Suppressor macrophage treated with lipopolysaccharide for 4 hours (primary cell): ENCODE measurements at regions not wholly inside any gene's neighbourhood (a gene's known extent, or its start where the extent isn't known, plus 50 kb on each side); places are given as distances from the start of the nearest gene placed in this dataset.

ENCODE experiments used
- DNase-seq: peaks from one replicate; pipeline ENCODE4 v3.0.0-alpha.2; 2020

GRCh38 chr1:221900678-221901077 is 158.8 kb upstream of the DUSP10 start:
- no peak for DNase-seq

DNA sequence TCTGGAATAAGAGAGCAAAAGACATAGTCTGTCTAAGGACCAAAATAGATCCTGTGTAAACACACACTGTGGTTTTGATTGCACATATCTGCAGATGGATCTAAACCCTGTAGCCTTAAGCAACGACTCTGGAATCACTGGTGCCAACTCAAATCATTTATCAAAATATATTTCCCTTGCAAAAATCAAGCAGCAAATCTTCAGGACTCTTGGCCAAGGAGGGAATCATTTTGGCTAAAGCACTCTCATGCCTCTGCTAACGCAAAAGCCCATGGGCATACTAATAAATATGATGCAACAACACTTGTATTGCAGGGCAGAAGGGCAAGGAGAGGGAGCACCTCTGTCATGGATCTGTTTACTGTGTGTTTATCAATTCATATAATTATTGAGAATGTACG is 155.4 kb upstream of the DUSP10 start:
- no peak for DNase-seq

GRCh38 chr1:221892301-221892830 is 150.5 kb upstream of the DUSP10 start:
- no peak for DNase-seq

GRCh38 chr1:221891708-221892107 is 149.8 kb upstream of the DUSP10 start:
- no peak for DNase-seq

- DNase-seq = no peak
Measured at GRCh38 chr1:221888801-221889200, 146.9 kb upstream of the DUSP10 start.

GRCh38 chr1:221888218-221888617 is 146.3 kb upstream of the DUSP10 start:
- no peak for DNase-seq

DNA sequence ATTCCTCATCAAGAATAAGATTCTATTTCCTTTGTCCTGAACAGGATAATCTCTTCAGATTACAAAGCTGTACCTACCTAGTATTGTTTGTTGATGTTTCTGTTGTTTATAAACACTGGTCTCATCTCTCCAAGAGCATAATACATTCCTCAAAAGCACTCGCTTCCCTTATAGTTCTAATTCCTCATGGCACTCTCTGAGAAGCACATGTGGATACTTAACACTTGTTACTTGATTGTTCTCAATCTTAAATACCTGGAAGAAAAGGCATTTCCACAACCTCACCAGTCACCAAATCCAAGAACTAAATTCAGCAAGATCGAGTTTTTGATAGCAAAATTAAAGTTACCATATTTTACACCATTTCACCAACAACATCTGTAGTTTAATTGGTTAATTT is 145.9 kb upstream of the DUSP10 start:
- DNase-seq = no peak

- no peak for DNase-seq
Measured at GRCh38 chr1:221887415-221887746, 145.5 kb upstream of the DUSP10 start.

DNA sequence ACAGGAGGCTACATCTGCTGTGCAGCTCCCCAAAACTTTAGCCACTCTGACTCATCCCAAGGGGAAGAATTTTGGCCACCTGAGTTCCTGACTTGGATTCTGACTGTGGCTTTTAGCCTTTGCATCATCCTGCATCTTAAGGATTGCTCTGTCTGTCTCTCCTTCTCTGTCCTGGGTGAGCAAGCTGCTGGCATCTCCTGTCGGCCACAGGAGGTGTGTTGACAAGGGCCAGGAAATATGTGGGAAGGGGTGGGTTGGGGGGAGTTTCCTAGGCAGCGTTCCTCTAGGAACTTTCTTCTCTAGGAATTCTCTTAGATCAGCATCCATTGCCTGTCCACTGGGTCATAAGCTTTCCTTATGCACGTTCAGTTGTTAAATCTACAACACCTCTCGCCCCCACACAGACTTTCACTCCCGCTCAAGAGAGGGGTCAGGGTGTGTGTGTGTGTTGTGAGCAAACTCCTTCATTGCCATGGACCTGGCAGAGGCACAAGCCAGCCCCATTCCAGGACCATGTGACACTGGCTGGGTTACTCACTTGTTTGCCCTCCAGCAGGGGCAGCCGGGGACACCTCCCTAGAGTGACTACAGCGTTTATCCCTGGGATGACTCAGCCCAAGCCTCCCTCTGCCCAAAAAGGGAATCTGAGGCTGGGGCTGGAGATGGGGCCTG is 145.0 kb upstream of the DUSP10 start:
- DNase-seq = peak; percentile 23

DNA sequence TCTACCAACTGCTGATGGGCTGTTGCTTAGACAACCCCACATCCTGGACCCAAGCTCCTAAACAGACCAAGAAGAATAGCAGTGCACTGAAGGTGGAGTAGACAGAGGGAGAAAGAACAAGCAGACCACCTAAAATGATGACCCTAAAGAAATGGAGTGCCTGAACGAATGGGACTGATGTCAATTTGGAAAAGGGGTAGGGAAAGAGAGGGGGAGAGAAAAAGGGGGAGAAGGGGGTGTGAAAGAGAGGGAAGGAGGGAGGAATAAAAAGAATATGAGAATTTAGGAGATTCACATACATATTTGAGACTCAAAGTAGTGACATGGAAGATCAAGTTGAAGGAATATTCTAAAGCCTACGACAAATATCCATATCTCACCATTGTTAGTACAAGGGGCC is 144.4 kb upstream of the DUSP10 start:
- no peak for DNase-seq

GRCh38 chr1:221884821-221885220 is 142.9 kb upstream of the DUSP10 start:
- no peak for DNase-seq

DNA sequence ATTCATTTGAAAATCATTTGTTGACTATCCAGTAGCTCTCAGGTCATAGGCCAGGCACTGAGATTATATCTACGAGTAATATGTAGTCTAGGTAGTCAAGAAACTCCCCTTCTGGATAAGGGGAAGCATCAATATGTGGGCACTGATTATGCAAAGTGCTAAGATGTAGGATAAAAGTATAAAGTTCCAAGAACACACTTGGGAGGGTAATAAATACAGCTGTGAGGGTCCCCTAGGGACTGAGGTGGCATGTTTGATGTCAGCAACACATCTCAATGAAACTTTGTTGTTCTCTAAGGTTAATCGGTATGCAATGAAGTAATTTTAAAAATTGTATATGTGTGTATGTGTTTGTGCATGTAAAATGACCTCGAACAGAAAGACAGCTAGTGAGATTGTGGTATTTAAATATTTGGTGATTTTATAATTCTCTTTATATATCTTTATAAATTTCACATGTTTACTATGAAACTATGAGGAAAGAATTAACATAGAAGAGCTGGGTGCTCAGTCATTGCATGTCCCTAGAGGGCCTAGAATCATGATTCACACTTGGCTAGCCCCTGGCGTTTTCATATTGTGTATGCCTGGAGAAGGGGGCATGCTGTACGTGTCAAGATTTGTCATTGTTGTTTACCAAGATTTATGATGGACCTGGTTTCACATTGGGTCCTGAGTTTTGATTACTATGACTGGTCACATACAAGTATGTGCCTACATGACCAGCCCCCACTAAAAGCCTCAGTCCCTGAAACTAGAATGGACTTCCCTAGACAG is 140.1 kb upstream of the DUSP10 start:
- no peak for DNase-seq

- no peak for DNase-seq
Measured at GRCh38 chr1:221880182-221880581, 138.3 kb upstream of the DUSP10 start.

DNA sequence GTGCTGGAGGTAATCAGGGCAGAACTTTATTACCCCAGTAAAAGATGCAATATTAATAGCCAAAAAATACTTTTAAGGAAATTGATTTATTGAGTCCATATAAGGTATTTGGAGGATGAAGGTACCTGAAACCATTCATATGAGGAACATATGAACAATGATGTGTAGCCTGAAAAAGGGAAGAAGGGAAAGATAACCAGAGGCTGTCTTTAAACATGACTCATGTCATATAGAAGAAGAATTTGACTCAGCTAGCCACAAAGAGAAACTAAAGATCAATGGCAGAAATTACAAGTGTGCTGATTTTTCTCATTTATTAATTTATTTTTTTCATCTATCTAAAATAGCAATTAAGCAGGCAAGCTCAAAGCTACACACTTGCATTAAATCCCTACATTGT is 136.2 kb upstream of the DUSP10 start:
- DNase-seq = peak; percentile 48

GRCh38 chr1:221877311-221877710 is 135.4 kb upstream of the DUSP10 start:
- DNase-seq = no peak

DNA sequence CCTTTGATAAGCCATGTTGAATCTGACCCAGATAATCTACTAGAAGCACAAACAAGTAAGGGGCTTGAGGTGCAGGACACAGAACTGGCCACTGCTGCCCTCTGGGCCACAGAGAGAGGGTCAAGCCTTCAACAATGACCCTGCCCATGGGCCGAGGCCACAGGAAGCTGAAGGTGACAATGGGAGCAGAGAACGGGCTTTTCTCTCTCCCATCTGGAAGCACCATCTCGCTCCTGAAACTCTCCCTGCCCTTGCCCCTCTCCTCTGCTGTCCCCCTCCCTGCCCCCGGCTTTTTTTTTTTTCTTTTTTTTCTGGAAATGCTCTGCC is 133.1 kb upstream of the DUSP10 start:
- no peak for DNase-seq

GRCh38 chr1:221874285-221875003 is 132.6 kb upstream of the DUSP10 start:
- DNase-seq = no peak

- peak; percentile 43 for DNase-seq
Measured at GRCh38 chr1:221873673-221874072, 131.8 kb upstream of the DUSP10 start.

- no peak for DNase-seq
Measured at GRCh38 chr1:221871056-221871455, 129.2 kb upstream of the DUSP10 start.

DNA sequence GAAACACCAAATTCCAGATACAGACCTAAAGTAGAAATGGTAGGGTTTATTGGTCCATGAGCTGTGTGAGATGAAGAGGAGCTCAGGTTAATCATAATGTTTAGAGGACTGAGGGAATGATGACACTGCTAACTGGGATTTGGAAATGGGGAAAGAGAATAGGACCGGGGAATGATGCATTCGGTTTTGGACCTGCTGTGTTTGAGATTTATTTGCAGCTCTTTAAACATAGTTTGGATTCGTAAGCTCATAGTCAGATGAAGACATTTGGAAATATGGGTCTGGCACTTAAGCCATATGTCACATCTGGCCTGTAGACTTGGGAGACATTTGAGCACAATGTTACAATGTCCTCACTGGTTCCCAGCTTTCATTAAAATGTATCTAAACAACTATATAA is 127.9 kb upstream of the DUSP10 start:
- DNase-seq = no peak

- DNase-seq = no peak
Measured at GRCh38 chr1:221868593-221869303, 126.9 kb upstream of the DUSP10 start.

GRCh38 chr1:221867003-221867402 is 125.1 kb upstream of the DUSP10 start:
- DNase-seq = no peak

- no peak for DNase-seq
Measured at GRCh38 chr1:221865808-221866207, 123.9 kb upstream of the DUSP10 start.
